H1 (cell line): ENCODE measurements at regions not wholly inside any gene's neighbourhood (a gene's known extent, or its start where the extent isn't known, plus 50 kb on each side); places are given as distances from the start of the nearest gene placed in this dataset.

Source experiments
- TF ChIP-seq, protein P1 (sequence below): fragments of 300-600 bp; sonication (generic); IDR thresholded peaks from 2 replicates; pipeline ENCODE4 v1.7.1; 2012; ENCODE audit warnings: low read length, moderate library complexity, mild to moderate bottlenecking, inconsistent platforms; ENCODE audit not compliant: insufficient replicate concordance

- TF ChIP-seq, protein P1, sequence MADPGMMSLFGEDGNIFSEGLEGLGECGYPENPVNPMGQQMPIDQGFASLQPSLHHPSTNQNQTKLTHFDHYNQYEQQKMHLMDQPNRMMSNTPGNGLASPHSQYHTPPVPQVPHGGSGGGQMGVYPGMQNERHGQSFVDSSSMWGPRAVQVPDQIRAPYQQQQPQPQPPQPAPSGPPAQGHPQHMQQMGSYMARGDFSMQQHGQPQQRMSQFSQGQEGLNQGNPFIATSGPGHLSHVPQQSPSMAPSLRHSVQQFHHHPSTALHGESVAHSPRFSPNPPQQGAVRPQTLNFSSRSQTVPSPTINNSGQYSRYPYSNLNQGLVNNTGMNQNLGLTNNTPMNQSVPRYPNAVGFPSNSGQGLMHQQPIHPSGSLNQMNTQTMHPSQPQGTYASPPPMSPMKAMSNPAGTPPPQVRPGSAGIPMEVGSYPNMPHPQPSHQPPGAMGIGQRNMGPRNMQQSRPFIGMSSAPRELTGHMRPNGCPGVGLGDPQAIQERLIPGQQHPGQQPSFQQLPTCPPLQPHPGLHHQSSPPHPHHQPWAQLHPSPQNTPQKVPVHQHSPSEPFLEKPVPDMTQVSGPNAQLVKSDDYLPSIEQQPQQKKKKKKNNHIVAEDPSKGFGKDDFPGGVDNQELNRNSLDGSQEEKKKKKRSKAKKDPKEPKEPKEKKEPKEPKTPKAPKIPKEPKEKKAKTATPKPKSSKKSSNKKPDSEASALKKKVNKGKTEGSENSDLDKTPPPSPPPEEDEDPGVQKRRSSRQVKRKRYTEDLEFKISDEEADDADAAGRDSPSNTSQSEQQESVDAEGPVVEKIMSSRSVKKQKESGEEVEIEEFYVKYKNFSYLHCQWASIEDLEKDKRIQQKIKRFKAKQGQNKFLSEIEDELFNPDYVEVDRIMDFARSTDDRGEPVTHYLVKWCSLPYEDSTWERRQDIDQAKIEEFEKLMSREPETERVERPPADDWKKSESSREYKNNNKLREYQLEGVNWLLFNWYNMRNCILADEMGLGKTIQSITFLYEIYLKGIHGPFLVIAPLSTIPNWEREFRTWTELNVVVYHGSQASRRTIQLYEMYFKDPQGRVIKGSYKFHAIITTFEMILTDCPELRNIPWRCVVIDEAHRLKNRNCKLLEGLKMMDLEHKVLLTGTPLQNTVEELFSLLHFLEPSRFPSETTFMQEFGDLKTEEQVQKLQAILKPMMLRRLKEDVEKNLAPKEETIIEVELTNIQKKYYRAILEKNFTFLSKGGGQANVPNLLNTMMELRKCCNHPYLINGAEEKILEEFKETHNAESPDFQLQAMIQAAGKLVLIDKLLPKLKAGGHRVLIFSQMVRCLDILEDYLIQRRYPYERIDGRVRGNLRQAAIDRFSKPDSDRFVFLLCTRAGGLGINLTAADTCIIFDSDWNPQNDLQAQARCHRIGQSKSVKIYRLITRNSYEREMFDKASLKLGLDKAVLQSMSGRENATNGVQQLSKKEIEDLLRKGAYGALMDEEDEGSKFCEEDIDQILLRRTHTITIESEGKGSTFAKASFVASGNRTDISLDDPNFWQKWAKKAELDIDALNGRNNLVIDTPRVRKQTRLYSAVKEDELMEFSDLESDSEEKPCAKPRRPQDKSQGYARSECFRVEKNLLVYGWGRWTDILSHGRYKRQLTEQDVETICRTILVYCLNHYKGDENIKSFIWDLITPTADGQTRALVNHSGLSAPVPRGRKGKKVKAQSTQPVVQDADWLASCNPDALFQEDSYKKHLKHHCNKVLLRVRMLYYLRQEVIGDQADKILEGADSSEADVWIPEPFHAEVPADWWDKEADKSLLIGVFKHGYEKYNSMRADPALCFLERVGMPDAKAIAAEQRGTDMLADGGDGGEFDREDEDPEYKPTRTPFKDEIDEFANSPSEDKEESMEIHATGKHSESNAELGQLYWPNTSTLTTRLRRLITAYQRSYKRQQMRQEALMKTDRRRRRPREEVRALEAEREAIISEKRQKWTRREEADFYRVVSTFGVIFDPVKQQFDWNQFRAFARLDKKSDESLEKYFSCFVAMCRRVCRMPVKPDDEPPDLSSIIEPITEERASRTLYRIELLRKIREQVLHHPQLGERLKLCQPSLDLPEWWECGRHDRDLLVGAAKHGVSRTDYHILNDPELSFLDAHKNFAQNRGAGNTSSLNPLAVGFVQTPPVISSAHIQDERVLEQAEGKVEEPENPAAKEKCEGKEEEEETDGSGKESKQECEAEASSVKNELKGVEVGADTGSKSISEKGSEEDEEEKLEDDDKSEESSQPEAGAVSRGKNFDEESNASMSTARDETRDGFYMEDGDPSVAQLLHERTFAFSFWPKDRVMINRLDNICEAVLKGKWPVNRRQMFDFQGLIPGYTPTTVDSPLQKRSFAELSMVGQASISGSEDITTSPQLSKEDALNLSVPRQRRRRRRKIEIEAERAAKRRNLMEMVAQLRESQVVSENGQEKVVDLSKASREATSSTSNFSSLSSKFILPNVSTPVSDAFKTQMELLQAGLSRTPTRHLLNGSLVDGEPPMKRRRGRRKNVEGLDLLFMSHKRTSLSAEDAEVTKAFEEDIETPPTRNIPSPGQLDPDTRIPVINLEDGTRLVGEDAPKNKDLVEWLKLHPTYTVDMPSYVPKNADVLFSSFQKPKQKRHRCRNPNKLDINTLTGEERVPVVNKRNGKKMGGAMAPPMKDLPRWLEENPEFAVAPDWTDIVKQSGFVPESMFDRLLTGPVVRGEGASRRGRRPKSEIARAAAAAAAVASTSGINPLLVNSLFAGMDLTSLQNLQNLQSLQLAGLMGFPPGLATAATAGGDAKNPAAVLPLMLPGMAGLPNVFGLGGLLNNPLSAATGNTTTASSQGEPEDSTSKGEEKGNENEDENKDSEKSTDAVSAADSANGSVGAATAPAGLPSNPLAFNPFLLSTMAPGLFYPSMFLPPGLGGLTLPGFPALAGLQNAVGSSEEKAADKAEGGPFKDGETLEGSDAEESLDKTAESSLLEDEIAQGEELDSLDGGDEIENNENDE, result no peak
Measured at GRCh38 chr2:30310955-30311354, 79.6 kb downstream of the LBH start (continued).
